ENCODE measurements at regions not wholly inside any gene's neighbourhood (a gene's known extent, or its start where the extent isn't known, plus 50 kb on each side); places are given as distances from the start of the nearest gene placed in this dataset.
A peak's percentile ranks its signal among the peaks of the same experiment; 100 is the strongest.

GRCh38 chr11:128367573-128367972 lies 219.8 kb downstream of the ETS1 start:
- DNase-seq (ENCODE audit: low spot score), result no peak
- H3K9me3 Mint-ChIP-seq (ENCODE audit: unreplicated experiment), result no peaks in the 10 kb centered on the region
- TF ChIP-seq CTCF (IDR thresholded peaks at IDR 0.05; ENCODE audit: unreplicated experiment), result no peak
- H3K27me3 Mint-ChIP-seq (ENCODE audit: unreplicated experiment), result no peaks in the 10 kb centered on the region
- no peak overlapping the region for H3K4me3 Mint-ChIP-seq (ENCODE audit: unreplicated experiment)
- H3K4me1 Mint-ChIP-seq (ENCODE audit: unreplicated experiment), result no peaks in the 10 kb centered on the region
- H3K27ac Mint-ChIP-seq (ENCODE audit: unreplicated experiment), result no peak overlapping the region
- H3K36me3 Mint-ChIP-seq (ENCODE audit: low read depth, unreplicated experiment), result no peaks in the 10 kb centered on the region

GRCh38 chr11:128365044-128365443 lies 222.3 kb downstream of the ETS1 start:
- no peaks in the 10 kb centered on the region for H3K4me1 Mint-ChIP-seq (ENCODE audit: unreplicated experiment)
- H3K9me3 Mint-ChIP-seq (ENCODE audit: unreplicated experiment), result no peaks in the 10 kb centered on the region
- H3K4me3 Mint-ChIP-seq (ENCODE audit: unreplicated experiment), result no peak overlapping the region
- no peaks in the 10 kb centered on the region for H3K27me3 Mint-ChIP-seq (ENCODE audit: unreplicated experiment)
- H3K36me3 Mint-ChIP-seq (ENCODE audit: low read depth, unreplicated experiment), result no peaks in the 10 kb centered on the region
- no peak for TF ChIP-seq CTCF (IDR thresholded peaks at IDR 0.05; ENCODE audit: unreplicated experiment)
- peak; percentile 10 for DNase-seq (ENCODE audit: low spot score)
- no peak overlapping the region for H3K27ac Mint-ChIP-seq (ENCODE audit: unreplicated experiment)

GRCh38 chr11:128361451-128362020 lies 225.8 kb downstream of the ETS1 start:
- H3K27me3 Mint-ChIP-seq (ENCODE audit: unreplicated experiment), result no peaks in the 10 kb centered on the region
- no peak overlapping the region for H3K27ac Mint-ChIP-seq (ENCODE audit: unreplicated experiment)
- no peaks in the 10 kb centered on the region for H3K4me1 Mint-ChIP-seq (ENCODE audit: unreplicated experiment)
- TF ChIP-seq CTCF (IDR thresholded peaks at IDR 0.05; ENCODE audit: unreplicated experiment), result no peak
- H3K4me3 Mint-ChIP-seq (ENCODE audit: unreplicated experiment), result no peak overlapping the region
- H3K36me3 Mint-ChIP-seq (ENCODE audit: low read depth, unreplicated experiment), result no peaks in the 10 kb centered on the region
- H3K9me3 Mint-ChIP-seq (ENCODE audit: unreplicated experiment), result no peaks in the 10 kb centered on the region
- no peak for DNase-seq (ENCODE audit: low spot score)

GRCh38 chr11:128359515-128359914 lies 227.8 kb downstream of the ETS1 start:
- H3K27ac Mint-ChIP-seq (ENCODE audit: unreplicated experiment), result no peak overlapping the region
- H3K4me3 Mint-ChIP-seq (ENCODE audit: unreplicated experiment), result no peak overlapping the region
- no peaks in the 10 kb centered on the region for H3K27me3 Mint-ChIP-seq (ENCODE audit: unreplicated experiment)
- no peak for TF ChIP-seq CTCF (IDR thresholded peaks at IDR 0.05; ENCODE audit: unreplicated experiment)
- H3K4me1 Mint-ChIP-seq (ENCODE audit: unreplicated experiment), result no peaks in the 10 kb centered on the region
- H3K9me3 Mint-ChIP-seq (ENCODE audit: unreplicated experiment), result no peaks in the 10 kb centered on the region
- no peaks in the 10 kb centered on the region for H3K36me3 Mint-ChIP-seq (ENCODE audit: low read depth, unreplicated experiment)
- no peak for DNase-seq (ENCODE audit: low spot score)

- Mint-ChIP-seq H3K27ac (ENCODE audit: unreplicated experiment) (no peak overlapping the region), H3K9me3 (ENCODE audit: unreplicated experiment) (no peaks in the 10 kb centered on the region), H3K36me3 (ENCODE audit: low read depth, unreplicated experiment) (no peaks in the 10 kb centered on the region), H3K4me3 (ENCODE audit: unreplicated experiment) (no peak overlapping the region), H3K27me3 (ENCODE audit: unreplicated experiment) (no peaks in the 10 kb centered on the region), H3K4me1 (ENCODE audit: unreplicated experiment) (no peaks in the 10 kb centered on the region)
- no peak for TF ChIP-seq CTCF (IDR thresholded peaks at IDR 0.05; ENCODE audit: unreplicated experiment)
- no peak for DNase-seq (ENCODE audit: low spot score)
These were observed 230.3 kb downstream of the ETS1 start for GRCh38 chr11:128357073-128357472.
